Neural progenitor cell (in vitro differentiated cells): ENCODE measurements at regions not wholly inside any gene's neighbourhood (a gene's known extent, or its start where the extent isn't known, plus 50 kb on each side); places are given as distances from the start of the nearest gene placed in this dataset.

Source experiments
- CTCF ChIP-seq: fragments of 200-600 bp; sonication (generic); IDR thresholded peaks from 2 replicates; pipeline ENCODE4 v1.5.1; 2017; ENCODE audit warnings: antibody characterized with exemption, mild to moderate bottlenecking
- EZH2 ChIP-seq: fragments of 200-600 bp; sonication (generic); IDR thresholded peaks from 2 replicates; pipeline ENCODE4 v1.6.1; 2017; ENCODE audit warnings: antibody characterized with exemption, mild to moderate bottlenecking, moderate library complexity
- EZH2phosphoT487 ChIP-seq: fragments of 200-600 bp; sonication (generic); IDR thresholded peaks from 2 replicates; pipeline ENCODE4 v1.6.1; 2017; ENCODE audit warnings: antibody characterized with exemption

DNA sequence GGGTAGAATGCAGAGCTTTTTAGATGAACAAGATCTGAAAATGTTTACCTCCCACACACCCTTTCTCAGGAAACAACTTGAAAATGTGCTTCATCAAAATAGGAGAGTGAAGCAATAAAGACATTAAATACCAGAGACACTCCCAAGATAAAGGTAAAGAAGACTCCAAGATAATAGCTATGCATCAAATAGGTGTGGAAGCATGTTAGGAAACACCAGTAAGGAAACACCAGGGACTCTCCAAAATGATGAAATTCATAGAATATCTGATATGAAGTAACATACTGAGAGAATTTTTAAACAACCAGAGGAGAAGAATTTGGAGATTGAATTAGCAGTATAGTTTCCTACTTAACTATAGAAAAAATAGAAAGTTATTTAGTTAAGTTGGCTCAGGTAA is 57.0 kb downstream of the OR10A6 start:
- no peak for TF ChIP-seq CTCF
- TF ChIP-seq EZH2: no peak
- no peak for TF ChIP-seq EZH2phosphoT487
